Neutrophil (primary cell): ENCODE measurements at regions not wholly inside any gene's neighbourhood (a gene's known extent, or its start where the extent isn't known, plus 50 kb on each side); places are given as distances from the start of the nearest gene placed in this dataset.

Source experiments
- H3K27ac ChIP-seq: fragments of 200-600 bp; sonication (generic); 2 replicates; pipeline ENCODE4 v1.5.1; 2016; ENCODE audit warnings: mild to moderate bottlenecking, moderate library complexity
- H3K27me3 ChIP-seq: fragments of 200-600 bp; sonication (generic); 2 replicates; pipeline ENCODE4 v1.6.0; 2016; ENCODE audit warnings: mild to moderate bottlenecking
- H3K36me3 ChIP-seq: fragments of 200-600 bp; sonication (generic); 2 replicates; pipeline ENCODE4 v1.5.1; 2017
- H3K4me1 ChIP-seq, 2 experiments: fragments of 200-600 bp in 1 of 2; sonication (generic) in 1 of 2; 1 replicate in 1 of 2; 2 replicates in 1 of 2; pipeline versions ENCODE4 v1.5.1 to v1.6.1; 2013 to 2016; ENCODE audit warnings: low read depth in 1 of 2, low read length in 1 of 2, mild to moderate bottlenecking in 1 of 2, moderate library complexity in 1 of 2; ENCODE audit not compliant: control insufficient read depth in 1 of 2, insufficient read depth in 1 of 2
- H3K4me3 ChIP-seq, 2 experiments: fragments of 200-600 bp in 1 of 2; sonication (generic) in 1 of 2; 1 replicate in 1 of 2; 2 replicates in 1 of 2; pipeline ENCODE4 v1.5.1; 2013 to 2016; ENCODE audit warnings: low read depth in 1 of 2, low read length in 1 of 2, mild to moderate bottlenecking in 1 of 2, moderate library complexity in 1 of 2
- H3K9me3 ChIP-seq: fragments of 200-600 bp; sonication (generic); 2 replicates; pipeline ENCODE4 v1.5.1; 2016
- TF ChIP-seq, protein P1 (sequence below): fragments of 200-600 bp; sonication (generic); IDR thresholded peaks from 2 replicates; pipeline ENCODE4 v1.5.1; 2016; ENCODE audit warnings: antibody characterized with exemption

DNA sequence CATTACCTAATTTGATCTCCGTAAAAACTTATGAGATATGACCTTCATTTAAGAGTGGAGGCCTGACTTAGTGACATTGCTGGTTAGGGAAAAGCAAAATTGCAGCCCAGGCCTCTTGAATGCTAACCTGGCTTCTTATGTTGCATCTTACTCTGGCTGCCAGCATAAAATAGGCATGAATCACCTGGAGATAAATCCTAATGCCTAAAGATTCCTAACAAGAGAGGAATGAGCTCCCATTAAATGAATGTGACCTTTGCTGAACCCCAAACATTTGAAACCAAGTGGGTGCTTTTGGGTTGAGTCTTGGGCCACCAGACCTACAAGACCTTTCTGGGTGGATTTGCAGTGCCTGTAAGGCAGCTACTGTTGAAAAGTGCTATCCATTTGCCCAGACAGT, 1145.6 kb upstream of the TENM4 start:
- no peak overlapping the region for H3K4me3 ChIP-seq
- H3K27ac ChIP-seq: no peak overlapping the region
- H3K27me3 ChIP-seq: no peaks in the 10 kb centered on the region
- TF ChIP-seq, protein P1, sequence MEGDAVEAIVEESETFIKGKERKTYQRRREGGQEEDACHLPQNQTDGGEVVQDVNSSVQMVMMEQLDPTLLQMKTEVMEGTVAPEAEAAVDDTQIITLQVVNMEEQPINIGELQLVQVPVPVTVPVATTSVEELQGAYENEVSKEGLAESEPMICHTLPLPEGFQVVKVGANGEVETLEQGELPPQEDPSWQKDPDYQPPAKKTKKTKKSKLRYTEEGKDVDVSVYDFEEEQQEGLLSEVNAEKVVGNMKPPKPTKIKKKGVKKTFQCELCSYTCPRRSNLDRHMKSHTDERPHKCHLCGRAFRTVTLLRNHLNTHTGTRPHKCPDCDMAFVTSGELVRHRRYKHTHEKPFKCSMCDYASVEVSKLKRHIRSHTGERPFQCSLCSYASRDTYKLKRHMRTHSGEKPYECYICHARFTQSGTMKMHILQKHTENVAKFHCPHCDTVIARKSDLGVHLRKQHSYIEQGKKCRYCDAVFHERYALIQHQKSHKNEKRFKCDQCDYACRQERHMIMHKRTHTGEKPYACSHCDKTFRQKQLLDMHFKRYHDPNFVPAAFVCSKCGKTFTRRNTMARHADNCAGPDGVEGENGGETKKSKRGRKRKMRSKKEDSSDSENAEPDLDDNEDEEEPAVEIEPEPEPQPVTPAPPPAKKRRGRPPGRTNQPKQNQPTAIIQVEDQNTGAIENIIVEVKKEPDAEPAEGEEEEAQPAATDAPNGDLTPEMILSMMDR: no peak
- no peaks in the 10 kb centered on the region for H3K36me3 ChIP-seq
- no peaks in the 10 kb centered on the region for H3K9me3 ChIP-seq
- H3K4me1 ChIP-seq: no peaks in the 10 kb centered on the region

DNA sequence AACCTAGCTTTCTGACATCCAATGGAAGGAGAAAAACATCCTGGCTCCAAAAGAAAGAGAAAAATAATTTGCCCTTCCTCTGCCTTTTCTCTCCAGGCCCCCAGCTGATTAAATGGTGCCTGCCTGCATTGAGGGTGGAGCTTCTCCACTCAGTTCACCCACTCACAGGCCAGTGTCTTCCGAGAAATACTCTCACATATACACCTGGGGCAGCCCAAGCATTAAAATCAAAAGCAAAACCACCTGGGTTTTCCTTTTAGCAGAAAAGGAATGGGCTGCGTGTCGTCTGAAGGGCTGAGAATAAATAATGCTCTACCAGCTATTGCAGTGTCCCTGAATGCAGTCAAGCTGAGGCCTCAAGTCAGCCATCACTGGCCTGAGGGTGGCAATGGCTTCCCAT, 1143.8 kb upstream of the TENM4 start:
- Histone ChIP-seq H3K27ac (no peak overlapping the region), H3K36me3 (no peaks in the 10 kb centered on the region), H3K27me3 (no peaks in the 10 kb centered on the region), H3K4me3 (no peak overlapping the region), H3K4me1 (no peaks in the 10 kb centered on the region), H3K9me3 (no peaks in the 10 kb centered on the region)
- TF ChIP-seq, protein P1: no peak

DNA sequence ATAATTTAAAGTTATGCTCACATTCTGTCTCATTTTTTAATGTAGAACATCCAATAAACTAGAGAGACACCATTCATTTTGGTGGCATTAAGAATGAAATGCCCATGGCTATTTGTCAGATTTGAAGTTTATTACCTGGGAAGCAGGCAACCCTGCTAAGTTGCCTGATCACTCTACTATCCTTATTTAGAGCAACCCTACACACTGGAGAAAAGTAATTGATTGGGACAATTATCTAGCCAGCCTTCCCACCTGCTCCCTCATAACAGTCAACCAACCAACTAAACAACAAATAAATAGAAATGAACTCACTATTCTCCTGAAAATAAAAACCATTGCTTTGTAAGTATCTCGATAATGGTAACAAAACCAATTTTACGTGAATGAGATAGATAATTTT, 1129.0 kb upstream of the TENM4 start:
- Histone ChIP-seq H3K4me3 (no peak overlapping the region), H3K4me1 (no peaks in the 10 kb centered on the region), H3K36me3 (no peaks in the 10 kb centered on the region), H3K9me3 (no peaks in the 10 kb centered on the region), H3K27me3 (no peaks in the 10 kb centered on the region), H3K27ac (no peak overlapping the region)
- TF ChIP-seq, protein P1: no peak

DNA sequence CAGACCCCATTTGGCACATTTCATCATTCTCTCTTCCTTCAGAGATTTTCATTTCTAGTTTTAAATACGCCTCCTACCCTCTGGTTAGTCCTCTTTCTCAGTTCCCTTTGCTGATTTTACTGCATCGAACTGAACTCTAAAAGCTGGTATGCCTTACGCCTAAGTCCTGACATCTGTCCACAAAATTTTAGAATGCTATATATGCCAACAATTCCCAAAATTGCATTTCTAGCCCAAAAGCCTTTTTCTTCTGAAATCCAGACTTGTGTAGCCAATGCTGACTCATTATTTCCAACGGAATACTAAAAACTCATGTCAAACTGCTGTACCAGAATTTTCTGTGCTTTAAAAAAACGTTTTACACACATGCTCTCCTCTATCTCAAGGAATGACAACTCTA, 1124.4 kb upstream of the TENM4 start:
- Histone ChIP-seq H3K27ac (no peak overlapping the region), H3K36me3 (no peaks in the 10 kb centered on the region), H3K27me3 (no peaks in the 10 kb centered on the region), H3K4me3 (no peak overlapping the region), H3K9me3 (no peaks in the 10 kb centered on the region), H3K4me1 (no peaks in the 10 kb centered on the region)
- TF ChIP-seq, protein P1: no peak

DNA sequence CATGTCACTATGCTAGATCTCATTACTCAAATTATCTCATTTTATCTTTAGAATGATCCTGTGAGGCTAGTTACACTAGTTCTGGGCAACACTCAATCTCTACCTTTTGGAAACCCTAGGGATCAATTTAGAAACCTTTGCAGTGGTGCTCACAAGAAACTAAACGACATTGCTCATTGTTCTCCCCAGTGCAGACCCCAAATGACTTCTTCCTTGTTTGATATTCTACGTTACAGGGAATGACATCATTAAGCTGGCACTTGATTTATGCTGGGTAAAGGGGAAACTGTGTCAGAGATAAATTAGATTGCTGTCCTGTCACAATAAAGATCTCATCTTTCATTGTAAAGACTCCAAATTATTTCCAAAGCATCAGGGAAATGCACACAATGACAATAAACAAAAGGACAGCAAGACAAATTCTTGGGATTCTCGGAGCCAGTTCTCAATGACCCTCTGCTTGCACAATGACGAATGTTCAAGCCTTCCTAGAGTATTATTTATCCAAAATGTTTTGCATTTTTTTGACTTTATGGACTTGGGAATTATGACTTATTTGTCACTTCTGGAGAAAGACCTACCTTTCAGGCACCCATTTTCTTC, 1121.8 kb upstream of the TENM4 start:
- no peak overlapping the region for H3K4me3 ChIP-seq
- TF ChIP-seq, protein P1: no peak
- no peaks in the 10 kb centered on the region for H3K9me3 ChIP-seq
- no peaks in the 10 kb centered on the region for H3K27me3 ChIP-seq
- no peak overlapping the region for H3K27ac ChIP-seq
- no peaks in the 10 kb centered on the region for H3K4me1 ChIP-seq
- H3K36me3 ChIP-seq: no peaks in the 10 kb centered on the region

DNA sequence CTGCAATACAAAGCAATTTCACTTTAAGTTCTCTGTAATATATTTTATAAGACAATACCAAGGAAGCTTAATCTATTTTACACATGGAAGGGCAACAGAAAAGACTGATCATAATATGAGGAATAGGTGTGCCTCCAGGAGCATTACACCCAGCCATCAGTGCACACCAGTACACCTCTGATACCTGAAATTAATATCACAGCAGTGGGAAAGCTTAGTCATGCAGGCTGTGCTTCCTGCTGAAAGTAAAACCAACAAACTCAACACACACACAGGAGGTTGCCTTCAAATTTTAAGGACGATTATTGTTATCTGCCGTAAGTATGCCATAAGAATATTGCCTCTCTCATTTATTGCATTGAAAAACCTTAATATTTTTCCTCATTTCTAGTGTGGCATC, 1119.1 kb upstream of the TENM4 start:
- Histone ChIP-seq H3K27me3 (no peaks in the 10 kb centered on the region), H3K27ac (no peak overlapping the region), H3K36me3 (no peaks in the 10 kb centered on the region), H3K4me3 (no peak overlapping the region), H3K4me1 (no peaks in the 10 kb centered on the region), H3K9me3 (no peaks in the 10 kb centered on the region)
- TF ChIP-seq, protein P1: no peak
